NCI-H2029 treated with DMSO at 0.1 percent for 48 hours (cell line): ENCODE measurements at regions not wholly inside any gene's neighbourhood (a gene's known extent, or its start where the extent isn't known, plus 50 kb on each side); places are given as distances from the start of the nearest gene placed in this dataset.

ENCODE experiments used
- DNase-seq: peaks from one replicate; lab custom pipeline; 2025; lab: John Stamatoyannopoulos, UW

GRCh38 chr12:91852634-91853033 is 293.0 kb downstream of the BTG1 start:
- peak; percentile 13 for DNase-seq

DNA sequence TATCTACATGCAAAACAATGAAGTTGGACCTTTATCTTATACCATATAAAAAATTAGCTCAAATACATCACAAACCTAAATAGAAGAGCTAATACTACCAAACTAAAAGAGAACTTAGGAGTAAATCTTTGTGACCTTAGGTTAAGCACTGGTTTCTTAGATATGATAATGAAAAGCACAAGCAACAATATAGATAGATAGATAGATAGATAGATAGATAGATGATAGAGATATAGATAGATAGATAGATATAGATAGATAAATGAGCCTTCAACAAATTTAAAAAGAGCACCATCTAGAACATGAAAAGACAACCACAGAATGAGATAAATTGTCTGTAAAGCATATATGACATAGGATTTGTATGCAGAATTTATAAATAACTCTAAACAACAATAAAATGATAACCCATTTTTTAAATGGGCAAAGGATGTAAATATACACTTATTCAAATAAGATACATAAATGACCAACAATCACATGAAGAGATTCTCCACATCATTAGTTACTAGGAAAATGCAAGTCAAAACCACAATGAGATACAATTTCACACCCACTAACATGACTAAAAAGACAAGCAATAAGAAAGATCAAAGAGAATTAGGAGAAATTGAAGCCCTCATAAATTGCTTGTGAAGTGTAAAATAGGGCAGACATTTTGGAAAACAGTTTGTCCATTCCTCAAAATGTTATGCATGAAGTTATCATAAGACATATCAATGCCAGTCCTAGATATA is 293.7 kb downstream of the BTG1 start:
- DNase-seq, result no peak

GRCh38 chr12:91846466-91847055 is 299.1 kb downstream of the BTG1 start:
- no peak for DNase-seq

- DNase-seq, result no peak
Measured at GRCh38 chr12:91845365-91845764, 300.3 kb downstream of the BTG1 start.

DNA sequence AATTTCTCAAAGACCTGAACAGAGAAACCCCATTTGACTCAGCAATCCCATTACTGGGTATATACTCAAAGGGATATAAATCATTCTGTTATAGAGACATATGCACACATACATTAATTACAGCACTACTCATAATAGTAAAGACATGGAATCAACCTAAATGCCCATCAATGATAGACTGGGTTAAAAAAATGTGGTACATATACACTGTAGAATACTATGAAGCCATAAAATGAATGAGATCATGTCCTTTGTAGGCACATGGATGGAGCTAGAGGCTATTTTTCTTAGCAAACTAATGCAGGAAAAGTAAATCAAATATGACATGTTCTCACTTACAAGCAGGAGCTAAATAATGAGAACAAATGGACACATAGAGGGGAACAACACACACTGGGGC is 303.8 kb downstream of the BTG1 start:
- no peak for DNase-seq

- DNase-seq, result no peak
Measured at GRCh38 chr12:91836696-91837095, 308.9 kb downstream of the BTG1 start.

DNA sequence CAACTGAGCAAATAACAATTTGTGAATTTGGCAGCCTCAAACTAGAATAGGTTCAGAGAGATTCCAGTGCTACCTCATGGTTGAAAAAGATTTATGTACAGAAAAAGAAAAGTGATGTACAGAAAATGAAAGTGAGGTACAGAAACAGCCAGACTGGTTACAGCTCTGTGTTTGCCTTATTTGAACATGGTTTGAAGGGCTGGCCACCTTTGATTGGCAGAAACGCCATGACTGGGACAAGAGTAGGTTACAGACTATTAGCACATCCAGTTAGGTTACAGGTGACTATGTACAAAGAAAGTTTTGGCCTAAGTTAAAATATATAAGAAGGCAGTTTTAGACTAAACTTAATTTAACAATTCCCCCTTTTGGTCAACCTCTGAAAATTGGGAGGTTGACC is 309.4 kb downstream of the BTG1 start:
- DNase-seq, result no peak

GRCh38 chr12:91835693-91836092 is 310.0 kb downstream of the BTG1 start:
- DNase-seq, result no peak

DNA sequence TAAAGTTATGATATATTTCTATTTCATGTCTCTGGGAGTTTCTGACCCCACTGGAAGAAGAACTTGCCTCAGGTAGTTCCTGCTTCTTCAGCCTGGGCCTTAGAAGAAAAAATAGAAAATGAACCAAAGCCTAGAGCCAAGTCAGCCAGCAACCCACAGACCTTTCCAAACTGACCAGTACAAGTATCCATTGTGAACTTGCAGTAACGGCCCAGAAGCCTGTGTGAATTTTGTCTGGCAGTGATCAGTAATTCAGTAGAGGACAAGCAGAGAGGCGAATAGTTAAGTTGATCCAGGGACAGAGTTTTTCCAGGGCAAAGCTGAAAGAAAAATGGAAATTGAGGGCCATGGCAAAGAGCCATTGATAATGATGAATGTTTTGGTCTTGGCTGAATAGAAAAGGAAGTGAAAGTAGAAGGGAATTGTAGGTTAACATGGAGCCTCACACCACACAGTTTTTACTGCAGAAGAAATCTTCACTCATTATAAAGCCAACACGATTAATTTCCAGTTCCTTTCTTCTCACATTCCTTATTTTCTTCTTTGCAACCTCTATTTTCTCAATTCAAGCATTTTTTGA is 311.8 kb downstream of the BTG1 start:
- no peak for DNase-seq

DNA sequence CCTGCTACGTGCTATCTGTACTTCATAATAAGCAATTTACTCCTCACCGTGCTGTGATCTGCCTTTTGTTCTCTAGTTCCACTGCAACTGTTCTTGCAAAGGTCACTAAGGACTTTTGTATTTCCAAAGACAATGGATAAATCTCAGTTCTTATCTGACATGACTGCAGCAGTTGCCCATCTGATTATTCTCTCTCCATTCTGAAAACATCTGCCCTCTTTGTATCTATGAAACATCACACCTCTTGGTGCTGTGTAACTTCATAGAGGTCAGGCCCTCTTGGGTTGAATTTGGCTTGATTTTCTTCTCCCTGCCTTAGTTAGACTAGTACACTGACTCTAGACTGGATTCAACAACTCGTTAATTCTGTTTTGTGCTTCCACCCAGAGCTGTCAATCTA is 319.6 kb downstream of the BTG1 start:
- no peak for DNase-seq

DNA sequence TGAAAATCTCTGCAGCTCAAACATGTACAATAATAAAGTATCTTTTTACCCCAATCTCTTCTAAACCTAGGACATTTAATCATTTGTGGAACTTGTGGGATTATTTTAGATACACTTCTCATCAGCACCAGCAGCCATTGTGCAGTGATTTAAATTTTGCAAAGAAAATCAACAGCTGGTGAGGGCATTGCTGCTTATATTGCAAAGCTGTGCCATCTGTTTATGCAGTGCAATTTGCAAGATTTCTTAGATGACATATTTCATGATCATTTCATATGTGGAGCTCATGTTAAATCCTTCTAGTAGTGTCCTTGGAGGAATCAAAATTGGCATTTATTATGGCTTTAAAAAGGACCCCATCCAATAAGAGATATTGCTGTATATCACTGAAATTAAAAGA is 320.7 kb downstream of the BTG1 start:
- no peak for DNase-seq

GRCh38 chr12:91819132-91819447 is 326.6 kb downstream of the BTG1 start:
- DNase-seq, result no peak

DNA sequence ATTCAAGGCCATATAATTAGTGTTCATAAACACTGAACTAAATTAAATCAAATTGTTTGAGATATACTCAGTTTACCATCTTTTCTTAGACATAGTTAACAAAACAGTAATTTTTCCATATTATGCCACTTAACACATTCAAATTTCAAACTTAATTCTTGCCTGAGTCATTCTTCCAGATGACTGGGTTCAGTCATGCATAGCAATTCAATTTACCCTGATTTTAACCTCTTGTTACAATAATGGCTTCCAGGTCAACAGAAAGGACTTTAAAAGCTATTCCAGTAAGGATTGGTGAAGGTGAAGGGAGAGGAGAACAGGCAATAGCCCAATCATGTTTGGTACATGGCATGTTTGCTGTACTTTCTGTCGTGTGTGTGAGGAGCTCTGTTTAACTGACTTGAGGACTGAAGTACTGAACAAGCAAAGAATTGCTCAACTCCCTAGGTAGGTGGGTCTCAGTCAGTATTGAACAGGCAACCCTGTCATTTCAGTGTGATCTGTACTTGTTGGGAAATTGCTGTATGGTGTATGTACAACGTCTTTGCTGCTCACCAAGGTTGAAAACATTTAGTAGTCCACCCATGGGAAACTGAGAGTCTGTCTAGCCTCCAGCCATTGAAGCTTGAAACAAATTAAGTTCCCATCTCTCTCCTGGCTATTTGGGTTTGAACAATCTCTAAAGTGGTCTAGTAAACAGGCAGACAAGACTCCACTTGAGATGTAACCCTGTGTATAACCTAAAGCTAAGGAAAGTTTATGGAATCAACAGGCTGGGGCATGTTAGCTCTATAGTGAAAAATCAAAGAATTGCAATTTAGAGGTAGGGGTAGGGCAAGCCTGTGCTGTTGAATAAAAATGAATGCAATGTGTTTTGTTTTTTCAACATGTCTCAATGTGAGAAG is 327.2 kb downstream of the BTG1 start:
- peak; percentile 7 for DNase-seq

- no peak for DNase-seq
Measured at GRCh38 chr12:91817517-91817916, 328.1 kb downstream of the BTG1 start.

GRCh38 chr12:91813701-91814100 is 331.9 kb downstream of the BTG1 start:
- DNase-seq, result no peak

DNA sequence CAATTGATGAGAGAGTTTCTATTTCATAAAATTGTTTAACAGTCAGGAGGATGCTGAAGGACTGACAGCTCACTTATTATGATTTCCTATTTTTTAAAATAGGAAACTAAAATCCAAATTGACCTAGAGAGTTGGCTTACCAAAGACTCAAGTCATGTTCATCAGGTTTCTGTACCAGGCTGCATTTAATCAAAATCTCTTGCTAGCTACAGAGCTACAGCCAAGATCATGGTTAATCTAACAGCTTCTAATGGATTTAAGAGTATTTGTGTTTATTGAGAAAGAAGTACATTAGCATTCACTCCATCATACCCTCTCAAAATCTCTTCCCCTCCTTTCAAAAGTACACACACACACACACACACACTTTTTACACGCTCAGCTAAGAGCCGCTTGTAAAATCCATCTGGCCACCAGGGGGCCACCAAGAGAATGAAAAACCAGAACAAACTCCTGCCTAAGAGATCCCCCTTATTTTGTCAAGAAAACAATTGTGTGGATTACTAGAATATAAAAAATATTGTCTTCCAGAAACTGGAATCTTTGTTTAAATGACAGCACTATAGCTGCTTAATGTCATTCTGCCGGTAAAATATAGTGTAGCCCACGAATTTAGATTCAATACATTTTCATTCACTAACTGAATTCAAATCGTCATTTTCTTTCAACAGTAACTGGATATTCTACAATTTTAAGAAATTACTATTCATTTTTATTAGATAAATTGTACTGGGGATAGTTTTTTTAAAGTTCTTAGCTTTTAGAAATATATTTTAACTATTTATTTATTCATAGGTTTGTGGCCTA is 334.0 kb downstream of the BTG1 start:
- DNase-seq, result no peak

GRCh38 chr12:91810531-91811451 is 334.9 kb downstream of the BTG1 start:
- no peak for DNase-seq

- no peak for DNase-seq
Measured at GRCh38 chr12:91810077-91810476, 335.6 kb downstream of the BTG1 start.

- no peak for DNase-seq
Measured at GRCh38 chr12:91805031-91805430, 340.6 kb downstream of the BTG1 start.

GRCh38 chr12:91804533-91804932 is 341.1 kb downstream of the BTG1 start:
- no peak for DNase-seq

GRCh38 chr12:91801048-91801447 is 344.6 kb downstream of the BTG1 start:
- no peak for DNase-seq
